Activated gamma-delta T cell treated with anti-CD3 and anti-CD28 coated beads, Interleukin-2, amount 50 U/mL, for 16 hours (primary cell): ENCODE measurements at regions not wholly inside any gene's neighbourhood (a gene's known extent, or its start where the extent isn't known, plus 50 kb on each side); places are given as distances from the start of the nearest gene placed in this dataset.
"Not testable (repeated sequence)": the region's sequence is repeated elsewhere in the genome, so short reads cannot be mapped to it uniquely, and the experiment has no call there.

Source experiments
- DNase-seq: peaks from one replicate; pipeline ENCODE4 v3.0.0-alpha.2; 2020; ENCODE audit warnings: low read depth

GRCh38 chr12:9543341-9543740 is 64.4 kb downstream of the KLRB1 start:
- not testable (repeated sequence) for DNase-seq

GRCh38 chr12:9542827-9543226 is 64.9 kb downstream of the KLRB1 start:
- DNase-seq = not testable (repeated sequence)

GRCh38 chr12:9515925-9516324 is 91.8 kb downstream of the KLRB1 start:
- DNase-seq = not testable (repeated sequence)

- not testable (repeated sequence) for DNase-seq
These were observed 95.0 kb downstream of the KLRB1 start for GRCh38 chr12:9512695-9513094.

GRCh38 chr12:9510392-9511011 is 97.2 kb downstream of the KLRB1 start:
- not testable (repeated sequence) for DNase-seq

GRCh38 chr12:9509464-9510161 is 98.1 kb downstream of the KLRB1 start:
- no peak for DNase-seq

- no peak for DNase-seq
These were observed 101.0 kb downstream of the KLRB1 start for GRCh38 chr12:9506746-9507145.

GRCh38 chr12:9503384-9503783 is 104.3 kb downstream of the KLRB1 start:
- DNase-seq = not testable (repeated sequence)

GRCh38 chr12:9502845-9503244 is 104.9 kb downstream of the KLRB1 start:
- not testable (repeated sequence) for DNase-seq

- DNase-seq = not testable (repeated sequence)
These were observed 114.4 kb downstream of the KLRB1 start for GRCh38 chr12:9493325-9493724.

- not testable (repeated sequence) for DNase-seq
These were observed 126.4 kb downstream of the KLRB1 start for GRCh38 chr12:9481289-9481688.

GRCh38 chr12:9474197-9474596 is 133.5 kb downstream of the KLRB1 start:
- DNase-seq = not testable (repeated sequence)

GRCh38 chr12:9473638-9474037 is 134.1 kb downstream of the KLRB1 start:
- not testable (repeated sequence) for DNase-seq

- DNase-seq = not testable (repeated sequence)
These were observed 136.2 kb downstream of the KLRB1 start for GRCh38 chr12:9471501-9471900.

- not testable (repeated sequence) for DNase-seq
These were observed 137.3 kb downstream of the KLRB1 start for GRCh38 chr12:9470367-9470766.

- DNase-seq = not testable (repeated sequence)
These were observed 137.8 kb downstream of the KLRB1 start for GRCh38 chr12:9469956-9470355.

GRCh38 chr12:9469463-9469862 is 138.3 kb downstream of the KLRB1 start:
- DNase-seq = not testable (repeated sequence)

GRCh38 chr12:9468998-9469397 is 138.7 kb downstream of the KLRB1 start:
- not testable (repeated sequence) for DNase-seq

GRCh38 chr12:9468144-9468543 is 139.6 kb downstream of the KLRB1 start:
- DNase-seq = not testable (repeated sequence)

- DNase-seq = no peak
These were observed 143.3 kb downstream of the KLRB1 start for GRCh38 chr12:9464408-9464807.

GRCh38 chr12:9455516-9455915 is 152.2 kb downstream of the KLRB1 start:
- not testable (repeated sequence) for DNase-seq

- DNase-seq = not testable (repeated sequence)
These were observed 153.7 kb downstream of the KLRB1 start for GRCh38 chr12:9454021-9454420.

GRCh38 chr12:9450127-9450567 is 157.6 kb downstream of the KLRB1 start:
- not testable (repeated sequence) for DNase-seq
